Right ventricle myocardium inferior (tissue), 1 donor: ENCODE measurements at regions not wholly inside any gene's neighbourhood (a gene's known extent, or its start where the extent isn't known, plus 50 kb on each side); places are given as distances from the start of the nearest gene placed in this dataset.
A peak's percentile ranks its signal among the peaks of the same experiment; 100 is the strongest.
"Not testable (repeated sequence)": the region's sequence is repeated elsewhere in the genome, so short reads cannot be mapped to it uniquely, and the experiment has no call there.

Experiments
- ATAC-seq: fragments of 200-7000 bp; cut with Tn5 transposase; one replicate; pipeline ENCODE4 v1.9.1; 2020; ENCODE audit warnings: mild to moderate bottlenecking, moderate library complexity
- DNase-seq: peaks from one replicate; pipeline ENCODE4 v3.0.0; 2021; ENCODE audit errors: missing footprints
- intact Hi-C: fragments of 100-400 bp; cut with DNase I; formaldehyde crosslinking; loops from one replicate; pipeline ENCODE4 v1.11.0; 2022
- donor health status: DM: no; HTN: yes; CAD: no; lungs with severe emphysema.

DNA sequence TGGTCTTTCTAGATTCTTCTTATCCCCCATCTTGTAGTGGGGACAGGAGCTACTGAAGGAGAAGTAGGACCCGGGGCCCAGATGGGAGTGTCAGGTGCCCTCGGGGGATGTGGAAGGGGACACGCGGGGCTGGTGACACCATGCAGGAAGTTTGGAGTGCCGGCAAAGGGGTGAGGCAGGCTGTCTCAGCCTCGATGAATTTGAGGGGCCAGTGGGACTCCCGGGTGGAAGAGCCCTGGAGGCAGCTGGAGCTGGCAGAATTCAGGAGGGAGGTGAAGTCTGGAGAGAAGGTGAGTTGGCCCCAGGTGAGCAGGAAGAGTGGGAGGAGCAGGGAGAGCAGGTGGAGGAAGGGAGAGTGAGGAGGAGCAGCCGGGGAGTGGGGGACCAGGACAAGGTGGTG is 101.7 kb downstream of the CPZ start:
- intact Hi-C loops: no loop called here
- no peak for DNase-seq
- no peak for ATAC-seq

DNA sequence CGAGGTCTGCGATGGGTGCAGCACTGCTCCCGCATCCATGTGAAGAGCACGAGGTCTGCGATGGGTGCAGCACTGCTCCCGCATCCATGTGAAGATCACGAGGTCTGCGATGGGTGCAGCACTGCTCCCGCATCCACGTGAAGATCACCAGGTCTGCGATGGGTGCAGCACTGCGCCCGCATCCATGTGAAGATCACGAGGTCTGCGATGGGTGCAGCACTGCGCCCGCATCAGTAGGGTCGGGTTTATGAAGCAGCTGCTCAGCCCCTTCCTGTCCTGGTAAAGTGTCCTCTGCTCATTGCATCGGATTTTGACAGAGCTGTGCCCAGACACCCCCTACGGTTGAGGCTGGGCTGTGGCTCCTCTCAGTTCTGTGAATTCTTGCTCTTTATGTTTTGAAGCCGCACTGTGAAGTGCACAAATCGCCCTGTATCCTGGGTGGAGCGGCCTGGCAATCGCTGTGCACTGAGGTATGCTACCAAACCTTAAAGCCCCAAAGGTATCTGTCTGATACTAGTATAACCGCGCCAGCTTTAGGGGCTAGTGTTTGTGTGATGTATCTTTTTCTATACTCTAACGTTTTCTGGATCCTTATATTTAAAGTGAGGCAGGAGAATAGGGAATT is 98.7 kb downstream of the CPZ start:
- intact Hi-C loops: no loop called here
- ATAC-seq (no peak), DNase-seq (peak; percentile 18)

- ATAC-seq: no peak
- intact Hi-C loops: no loop called here
- DNase-seq: peak; percentile 39
Observed at GRCh38 chr4:8690216-8691150, 97.9 kb downstream of the CPZ start.

DNA sequence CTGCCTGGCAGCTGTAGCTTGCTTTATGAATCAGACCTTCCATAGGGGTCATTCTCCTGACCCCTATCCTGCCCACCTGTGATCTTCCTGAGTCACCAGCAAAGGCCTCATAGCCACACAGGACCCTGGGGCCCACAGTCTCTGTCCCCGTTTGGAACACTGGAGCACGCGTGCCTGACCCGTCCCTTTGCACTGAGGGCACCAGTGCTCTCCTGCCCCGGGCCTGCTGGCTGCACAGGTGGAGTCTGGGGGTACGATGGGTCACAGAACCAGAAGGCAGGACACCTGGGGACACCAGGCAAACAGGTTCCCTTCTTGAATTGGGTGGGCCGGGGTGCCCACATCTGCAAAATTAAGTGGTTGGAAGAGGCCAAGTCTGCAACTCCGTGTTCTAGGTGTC is 97.2 kb downstream of the CPZ start:
- peak; percentile 37 for DNase-seq

DNA sequence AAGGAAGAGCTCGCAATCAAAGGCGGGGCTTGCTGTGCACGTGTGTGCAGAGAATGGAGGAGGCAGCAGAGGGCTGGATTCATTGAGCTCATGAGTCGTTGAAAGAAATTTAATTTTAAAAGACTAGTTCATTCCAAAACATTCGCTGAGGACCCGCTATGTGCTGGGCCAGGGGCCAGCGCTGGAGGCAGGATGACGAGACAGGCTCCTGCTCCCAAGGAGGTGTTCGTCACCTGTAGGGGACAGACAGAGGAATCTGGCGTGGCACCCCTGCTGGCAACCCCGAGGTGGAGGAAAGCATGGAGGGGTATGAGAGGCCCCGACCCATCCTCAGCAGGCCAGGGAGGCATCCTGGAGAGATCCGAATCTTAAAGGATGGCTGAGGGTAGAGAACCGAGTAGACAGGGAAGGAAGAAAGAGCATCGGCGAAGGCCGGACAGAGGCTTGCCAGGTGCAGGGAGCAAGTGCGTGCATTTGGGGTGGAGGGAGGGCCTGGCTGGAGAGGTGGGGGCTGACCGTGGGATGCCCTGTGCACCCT is 96.4 kb downstream of the CPZ start:
- peak; percentile 32 for DNase-seq
- intact Hi-C loops: no loop called here
- ATAC-seq: no peak

More for the DNA sequence above, 97.2 kb downstream of the CPZ start:
- intact Hi-C loops: no loop called here
- no peak for ATAC-seq

- ATAC-seq (no peak), DNase-seq (peak; percentile 67)
- intact Hi-C loops: no loop called here
Observed at GRCh38 chr4:8688041-8688907, 95.7 kb downstream of the CPZ start.

- intact Hi-C loops: no loop called here
- DNase-seq: no peak
- no peak for ATAC-seq
Observed at GRCh38 chr4:8687083-8687482, 94.5 kb downstream of the CPZ start.

- ATAC-seq (no peak), DNase-seq (peak; percentile 20)
- intact Hi-C loops: no loop called here
Observed at GRCh38 chr4:8685831-8686230, 93.3 kb downstream of the CPZ start.

DNA sequence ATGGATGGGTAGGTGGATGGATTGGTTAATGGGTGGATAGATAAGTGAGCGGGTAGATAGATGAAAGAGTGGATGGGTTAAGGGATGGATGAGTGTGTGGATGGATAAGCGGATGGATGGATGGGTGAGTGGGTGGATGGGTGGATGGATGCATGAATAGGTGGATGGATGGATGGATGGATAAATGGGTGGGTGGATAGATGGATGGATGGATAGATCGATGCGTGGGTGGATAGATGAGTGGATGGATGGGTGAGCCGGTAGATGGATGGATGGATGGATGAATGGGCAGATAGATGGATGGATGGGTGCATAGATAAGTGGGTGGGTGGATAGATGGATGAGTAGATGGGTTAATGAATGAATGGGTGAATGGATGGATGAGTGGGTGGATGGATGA is 90.9 kb downstream of the CPZ start:
- no peak for DNase-seq
- ATAC-seq: no peak
- intact Hi-C loops: no loop called here

DNA sequence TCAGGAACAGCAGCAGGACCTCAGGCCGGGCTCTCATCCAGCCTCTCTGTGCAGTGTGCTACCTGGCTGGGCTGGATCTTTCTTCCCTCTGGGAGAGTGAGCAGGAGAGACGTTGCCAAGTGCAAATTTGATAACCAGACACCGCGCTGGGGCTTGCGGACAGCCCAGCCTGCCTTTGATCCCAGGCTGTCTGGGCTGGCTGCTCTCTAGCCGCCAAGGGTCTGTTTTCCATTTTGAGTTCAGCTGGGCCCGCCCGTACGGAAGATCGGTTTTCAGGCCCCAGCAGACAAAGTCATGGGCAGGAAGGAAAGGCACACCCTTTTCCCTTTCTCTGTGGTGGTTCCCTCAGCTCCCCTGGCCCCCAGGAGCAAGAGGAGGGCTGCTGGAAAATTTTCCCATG is 90.2 kb downstream of the CPZ start:
- ATAC-seq: no peak
- no peak for DNase-seq
- intact Hi-C loops: no loop called here

DNA sequence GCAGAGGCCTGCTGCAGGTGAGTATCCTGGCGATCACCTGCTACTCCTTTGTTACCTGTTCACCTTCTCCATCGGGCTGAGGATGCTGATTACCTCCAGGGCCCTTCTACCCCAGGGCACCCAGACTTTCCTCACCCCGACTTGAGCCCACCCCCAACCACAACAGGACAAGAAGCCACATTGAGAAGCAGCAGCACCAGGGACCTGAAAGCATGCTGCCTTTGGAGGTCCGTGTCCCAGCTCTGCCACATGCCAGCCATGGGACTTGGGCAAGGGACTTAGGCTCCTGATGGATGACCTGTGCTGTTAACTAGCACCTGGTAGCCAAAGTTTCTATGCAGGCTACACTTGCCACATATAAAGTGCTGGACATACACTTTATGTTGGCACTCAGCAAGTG is 89.7 kb downstream of the CPZ start:
- ATAC-seq: no peak
- intact Hi-C loops: no loop called here

GRCh38 chr4:8681391-8681790 is 88.8 kb downstream of the CPZ start:
- intact Hi-C loops: no loop called here
- DNase-seq: no peak
- ATAC-seq: no peak

More for the DNA sequence above, 89.7 kb downstream of the CPZ start:
- no peak for DNase-seq

DNA sequence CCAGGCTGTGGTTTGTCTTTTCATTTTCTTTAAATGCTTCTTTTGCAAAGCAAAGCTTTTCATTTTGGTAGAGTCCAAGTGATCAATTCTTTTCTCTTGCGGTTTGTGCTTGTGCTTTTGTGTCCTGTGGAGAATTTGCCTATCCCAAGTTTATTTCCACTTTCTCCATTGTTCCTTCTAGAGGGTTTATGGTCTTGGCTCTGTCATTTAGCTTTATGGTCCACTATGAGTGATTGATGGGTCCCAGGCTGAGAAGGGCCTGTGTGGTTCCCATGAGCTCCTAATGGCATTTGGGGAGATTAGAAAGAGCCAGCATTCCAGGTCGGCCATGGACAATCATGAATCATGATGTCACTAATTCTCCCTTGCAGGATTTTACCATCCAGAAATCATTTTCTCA is 86.5 kb downstream of the CPZ start:
- intact Hi-C loops: no loop called here

GRCh38 chr4:8676676-8677075 is 84.1 kb downstream of the CPZ start:
- no peak for ATAC-seq
- DNase-seq: no peak
- intact Hi-C loops: no loop called here

More for the DNA sequence above, 86.5 kb downstream of the CPZ start:
- DNase-seq (no peak), ATAC-seq (no peak)

DNA sequence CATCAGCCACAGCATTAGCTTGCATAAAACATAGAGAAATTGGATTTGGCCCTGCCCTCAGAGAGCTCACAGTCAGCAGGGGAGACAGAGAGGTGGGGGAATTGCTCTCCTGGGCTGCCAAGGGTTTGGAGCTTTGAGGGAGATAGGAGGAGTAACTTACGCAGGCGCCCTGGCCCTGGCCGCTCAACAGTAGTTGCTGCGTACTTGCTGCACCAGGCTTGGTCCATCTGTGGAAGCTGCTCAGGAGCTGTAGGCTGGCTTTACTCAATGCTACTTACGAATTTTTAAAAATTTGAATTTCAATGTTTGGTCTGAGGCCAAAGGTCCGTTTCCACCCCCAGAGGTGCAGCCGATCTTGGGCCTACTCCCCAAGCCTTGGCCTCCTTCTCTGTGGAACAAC is 83.3 kb downstream of the CPZ start:
- intact Hi-C loops: no loop called here
- ATAC-seq: no peak
- DNase-seq: no peak

- intact Hi-C loops: no loop called here
Observed at GRCh38 chr4:8675383-8675782, 82.8 kb downstream of the CPZ start.

GRCh38 chr4:8674311-8674885 is 81.8 kb downstream of the CPZ start:
- ATAC-seq: no peak
- DNase-seq: no peak
- intact Hi-C loops: no loop called here

More at GRCh38 chr4:8675383-8675782, 82.8 kb downstream of the CPZ start:
- no peak for DNase-seq
- ATAC-seq: no peak

GRCh38 chr4:8673106-8673505 is 80.5 kb downstream of the CPZ start:
- DNase-seq, intact Hi-C loops, ATAC-seq: not testable (repeated sequence)

GRCh38 chr4:8672486-8672885 is 79.9 kb downstream of the CPZ start:
- no peak for DNase-seq
- intact Hi-C loops: no loop called here
- no peak for ATAC-seq
